HG02571 (cell line): ENCODE measurements at regions not wholly inside any gene's neighbourhood (a gene's known extent, or its start where the extent isn't known, plus 50 kb on each side); places are given as distances from the start of the nearest gene placed in this dataset.
"Not testable (repeated sequence)": the region's sequence is repeated elsewhere in the genome, so short reads cannot be mapped to it uniquely, and the experiment has no call there.

Experiments
- ATAC-seq: cut with Tn5 transposase; IDR thresholded peaks from one replicate; pipeline ENCODE4 v1.9.1; 2021; ENCODE audit warnings: mild to moderate bottlenecking, moderate library complexity; ENCODE audit not compliant: unreplicated experiment

DNA sequence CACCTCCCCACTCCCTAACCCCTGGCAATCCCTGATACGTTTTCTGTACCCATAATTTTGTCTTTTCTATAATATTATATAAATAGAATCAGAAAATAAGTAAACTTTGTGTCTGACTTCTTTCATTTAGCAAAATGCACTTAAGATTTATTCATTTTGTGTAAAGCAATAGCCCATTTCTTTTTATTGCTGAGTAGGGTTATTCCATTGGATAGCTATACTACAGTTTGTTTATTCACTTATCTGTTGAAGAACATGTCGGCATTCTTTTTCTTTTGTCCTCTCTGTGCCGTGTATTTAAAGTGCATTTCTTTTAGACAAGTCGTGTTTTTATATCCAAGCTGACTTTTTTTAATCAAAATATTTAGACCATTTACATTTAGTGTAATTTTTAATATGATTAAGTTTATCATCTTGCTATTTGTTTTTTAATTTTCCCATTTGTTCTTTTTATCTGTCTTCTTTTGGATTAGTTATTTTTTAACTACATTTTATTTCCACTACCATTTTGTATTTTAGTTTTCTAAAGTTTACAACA is 176.4 kb upstream of the TSHZ3 start:
- no peak for ATAC-seq

DNA sequence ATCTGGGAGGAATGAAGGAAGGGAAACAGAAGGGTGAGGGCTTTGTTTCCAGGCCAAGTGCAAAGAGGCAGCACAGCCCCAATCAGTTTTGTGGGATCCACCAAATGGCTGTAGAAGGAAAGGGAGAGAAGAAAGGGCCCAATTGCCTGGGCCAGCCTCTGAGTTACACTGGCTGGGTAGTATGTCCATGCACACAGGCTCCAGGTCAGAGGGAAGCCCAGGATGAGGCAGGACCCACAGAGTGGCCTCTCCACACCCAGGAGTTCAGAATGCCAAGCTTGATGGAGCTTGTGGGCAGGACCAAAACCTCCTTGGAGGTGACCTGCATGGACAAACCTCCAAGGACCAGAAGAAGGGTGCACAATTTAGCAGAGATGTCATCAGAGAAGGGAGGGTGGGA is 178.2 kb upstream of the TSHZ3 start:
- no peak for ATAC-seq

DNA sequence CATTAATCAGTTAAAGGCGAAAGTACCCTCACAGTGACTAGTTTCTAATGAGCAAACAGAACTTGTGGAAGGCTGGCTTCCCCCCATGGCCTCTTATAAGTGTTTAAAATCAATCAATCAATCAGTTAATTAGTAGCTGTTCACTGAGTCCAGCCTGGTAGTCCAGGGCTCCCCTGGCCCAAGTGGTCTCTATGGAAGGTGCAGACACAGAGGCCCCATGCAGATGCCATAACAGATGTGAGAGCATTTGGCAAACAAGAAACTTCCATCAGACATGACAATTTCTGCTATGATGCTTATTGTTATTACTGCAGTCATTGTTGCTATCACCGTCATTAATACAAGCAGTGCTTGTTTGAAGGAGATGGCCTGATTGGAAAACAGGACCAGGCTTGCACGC is 179.0 kb upstream of the TSHZ3 start:
- no peak for ATAC-seq

DNA sequence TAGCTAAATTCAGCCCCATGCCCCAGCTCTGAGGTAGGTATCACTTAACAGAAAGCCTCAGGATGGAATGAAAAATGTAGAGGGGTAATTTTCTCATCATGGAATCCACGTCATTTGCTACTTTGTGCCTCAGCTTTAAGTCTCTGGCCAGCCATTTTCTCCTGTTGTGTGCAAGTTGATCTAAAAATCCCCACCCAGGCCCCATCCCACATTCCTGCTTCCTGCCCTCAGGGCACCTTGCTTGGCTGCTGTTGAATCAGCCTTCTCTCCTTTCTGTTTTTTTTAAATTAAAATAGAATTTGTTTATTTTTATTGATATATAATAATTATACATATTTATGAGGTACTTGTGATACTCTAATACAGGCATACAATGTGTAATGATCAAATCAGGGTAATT is 179.9 kb upstream of the TSHZ3 start:
- ATAC-seq: no peak

DNA sequence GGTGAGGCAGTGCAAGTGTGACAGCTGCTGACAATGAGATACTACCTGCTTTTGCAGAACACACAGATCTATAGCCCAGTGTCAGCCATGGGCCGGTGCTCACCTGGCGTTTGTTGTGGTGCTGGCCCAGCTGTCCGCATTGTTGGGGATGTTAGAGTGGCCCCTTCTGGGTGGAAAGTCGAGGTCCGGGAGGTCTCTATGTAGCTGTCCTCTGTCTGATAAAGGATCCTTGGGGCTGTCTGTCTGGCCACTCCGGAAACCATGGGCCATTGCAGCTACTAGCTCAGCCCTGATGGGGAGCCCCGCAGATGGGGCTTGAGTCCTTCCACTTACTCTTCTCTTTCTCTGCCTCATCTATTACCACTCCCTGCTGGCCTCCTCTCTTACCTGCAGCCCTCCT is 181.5 kb upstream of the TSHZ3 start:
- ATAC-seq: no peak

DNA sequence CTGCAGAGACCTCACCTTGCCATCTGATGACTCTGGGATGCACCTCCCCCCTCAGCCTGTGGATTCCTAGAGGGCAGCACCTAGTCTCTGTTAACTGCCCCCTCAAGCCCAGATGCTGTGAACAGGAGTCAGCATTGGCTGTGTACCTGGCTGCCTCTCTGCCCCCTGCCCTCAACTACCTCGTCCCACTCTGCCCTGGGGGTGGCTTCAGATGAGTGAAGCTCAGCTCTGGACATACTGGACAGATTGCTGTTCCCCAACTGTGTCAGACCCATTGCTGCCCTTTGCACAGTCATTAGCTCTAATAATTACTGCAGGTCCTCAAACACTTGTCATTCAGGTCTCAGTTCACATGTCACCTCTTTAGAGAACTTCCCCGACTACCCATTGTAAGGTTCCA is 182.1 kb upstream of the TSHZ3 start:
- no peak for ATAC-seq

DNA sequence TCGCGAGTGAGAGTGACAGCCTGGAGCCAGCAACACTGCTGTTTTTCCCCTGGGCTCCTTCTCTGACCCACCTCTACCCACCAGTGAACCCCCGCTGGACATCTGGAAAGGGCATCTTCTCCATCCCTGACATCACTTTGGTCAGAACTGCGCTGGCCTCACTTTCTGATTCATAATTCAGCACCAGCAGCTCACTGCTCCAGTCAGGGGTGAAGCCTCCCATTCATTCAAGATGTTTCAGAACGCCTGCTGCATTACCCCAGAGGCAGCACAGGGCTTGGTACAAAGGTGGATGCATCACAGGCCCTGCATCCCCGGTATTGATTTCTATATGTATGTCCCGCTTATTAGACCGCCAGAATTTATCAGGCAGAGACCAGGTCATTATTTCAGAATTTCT is 182.8 kb upstream of the TSHZ3 start:
- no peak for ATAC-seq

DNA sequence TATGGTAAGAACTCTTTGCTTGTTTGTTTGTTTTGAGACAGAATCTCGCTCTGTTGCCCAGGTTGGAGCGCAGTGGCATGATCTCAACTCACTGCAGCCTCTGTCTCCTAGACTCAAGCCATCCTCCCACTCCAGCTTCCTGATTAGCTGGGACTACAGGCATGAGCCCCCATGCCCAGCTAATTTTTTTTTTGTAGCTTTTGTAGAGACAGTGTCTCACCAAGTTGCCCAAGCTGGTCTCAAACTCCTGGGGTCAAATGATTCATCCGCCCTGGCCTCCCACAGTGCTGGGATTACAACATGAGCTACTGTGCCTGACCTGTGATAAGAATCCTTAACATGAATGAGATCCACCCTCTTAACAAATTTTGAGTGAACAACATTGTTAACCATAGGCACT is 183.9 kb upstream of the TSHZ3 start:
- no peak for ATAC-seq

DNA sequence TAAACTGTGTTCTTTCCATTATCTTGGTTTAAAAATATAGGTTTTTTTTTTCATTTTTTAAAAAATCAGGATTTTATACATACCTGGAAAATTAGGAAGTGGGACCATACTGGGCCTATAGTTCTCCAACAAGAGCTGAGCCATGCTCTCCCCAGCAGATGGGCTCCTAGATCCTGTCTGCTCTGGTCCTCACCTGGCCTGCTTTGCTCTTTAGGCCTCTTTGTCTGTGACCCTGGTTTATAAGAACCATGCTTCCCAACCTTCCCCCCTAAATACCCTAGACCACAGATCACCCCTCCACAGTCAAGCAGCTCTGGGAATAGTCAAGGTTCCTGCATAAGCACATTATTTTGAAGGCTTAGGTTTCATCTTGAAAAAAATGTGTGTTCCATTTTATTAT is 185.0 kb upstream of the TSHZ3 start:
- ATAC-seq: no peak

DNA sequence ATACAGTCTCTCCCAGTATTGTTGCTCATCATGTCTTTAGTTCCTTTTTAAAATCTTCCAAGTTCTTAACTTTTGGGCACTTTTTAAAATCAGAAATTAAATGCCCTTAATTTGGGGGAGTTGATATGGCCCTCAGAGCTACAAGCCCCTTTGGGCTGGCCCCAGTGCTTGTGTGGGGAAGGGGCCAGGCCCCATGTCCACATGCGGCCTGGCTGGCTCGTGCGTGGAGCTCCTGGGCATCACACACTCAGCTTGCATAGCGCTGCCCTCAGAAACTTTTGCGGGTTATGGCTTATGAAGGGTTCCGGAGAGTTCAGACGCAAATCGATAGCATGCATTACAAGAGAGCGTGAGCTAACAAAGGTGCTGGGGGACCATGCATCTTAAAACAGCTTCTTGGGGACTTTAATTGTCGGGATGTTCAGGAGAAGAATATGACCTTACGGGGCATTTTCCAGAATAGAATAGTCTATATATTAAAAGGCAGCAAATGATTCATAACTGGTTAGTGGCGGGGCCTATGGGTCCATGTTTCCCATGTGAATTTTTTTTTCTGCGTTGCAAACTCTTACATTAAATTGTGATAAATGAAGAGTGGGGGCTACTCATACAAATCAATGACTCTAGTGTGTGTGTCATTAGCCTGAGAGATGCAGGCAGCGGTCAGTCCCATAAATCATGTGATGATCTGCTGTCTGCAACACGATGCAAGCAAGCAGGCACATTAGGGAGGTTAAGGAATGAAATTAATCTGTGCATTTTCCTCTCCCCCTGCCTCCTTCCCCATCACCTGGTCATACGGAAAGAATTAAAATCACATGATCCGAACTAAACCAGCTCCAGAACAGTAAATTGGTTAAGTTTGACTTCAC is 185.8 kb upstream of the TSHZ3 start:
- ATAC-seq: no peak

DNA sequence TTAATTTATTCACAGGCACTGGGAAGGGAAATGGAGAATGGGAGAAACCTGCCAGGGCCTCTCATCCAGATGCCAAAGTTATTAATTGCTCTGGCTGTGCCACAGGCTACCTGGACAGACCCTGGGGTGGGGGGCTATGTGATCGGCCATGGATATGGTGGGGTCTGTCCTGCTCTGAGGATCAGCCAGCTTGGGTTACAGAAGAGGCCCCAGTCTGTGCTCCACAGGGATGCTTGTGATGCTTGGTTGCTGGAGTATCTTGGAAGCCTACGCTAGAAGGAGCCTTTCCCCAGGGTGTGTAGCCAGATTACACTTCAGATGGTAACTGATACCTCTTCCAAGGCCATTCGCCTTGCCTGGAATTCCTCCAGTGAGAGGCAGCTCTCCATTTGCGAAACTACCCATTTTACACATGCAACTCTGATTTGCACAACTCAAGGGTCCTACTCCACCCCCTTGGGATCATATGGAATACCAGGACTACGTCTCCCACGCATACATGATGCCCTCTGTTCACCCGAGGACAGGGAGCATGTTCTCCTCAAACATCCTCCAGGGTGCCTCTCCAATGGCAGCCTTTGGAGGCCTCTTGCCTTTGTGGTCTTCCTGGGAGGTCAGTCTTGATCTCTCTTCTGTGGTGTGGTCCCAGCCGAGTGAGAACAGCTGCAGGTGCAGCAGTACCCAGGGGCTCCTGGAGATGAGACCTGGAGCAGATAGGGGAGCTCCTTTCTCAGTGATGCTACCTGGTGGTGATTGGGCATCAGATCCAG is 186.6 kb upstream of the TSHZ3 start:
- no peak for ATAC-seq

DNA sequence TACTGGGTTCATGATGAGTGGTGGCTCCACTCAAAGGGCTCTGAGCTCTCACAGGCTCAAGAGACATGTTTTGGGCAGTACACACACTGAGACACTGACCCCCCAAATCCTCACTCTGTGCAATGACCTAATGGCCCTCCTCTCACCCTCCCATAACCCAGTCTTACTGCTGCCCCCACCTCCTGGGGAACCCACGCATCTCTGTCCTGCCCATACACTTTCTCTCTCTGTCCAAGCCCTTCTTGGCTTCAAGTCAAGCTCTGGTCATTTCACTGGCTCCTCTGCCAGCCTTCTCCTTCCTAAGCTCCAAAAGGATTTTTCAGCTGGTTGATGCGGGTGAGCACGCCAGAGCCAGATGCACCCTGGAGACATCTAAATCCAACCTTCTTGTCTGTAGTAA is 187.9 kb upstream of the TSHZ3 start:
- ATAC-seq: no peak

DNA sequence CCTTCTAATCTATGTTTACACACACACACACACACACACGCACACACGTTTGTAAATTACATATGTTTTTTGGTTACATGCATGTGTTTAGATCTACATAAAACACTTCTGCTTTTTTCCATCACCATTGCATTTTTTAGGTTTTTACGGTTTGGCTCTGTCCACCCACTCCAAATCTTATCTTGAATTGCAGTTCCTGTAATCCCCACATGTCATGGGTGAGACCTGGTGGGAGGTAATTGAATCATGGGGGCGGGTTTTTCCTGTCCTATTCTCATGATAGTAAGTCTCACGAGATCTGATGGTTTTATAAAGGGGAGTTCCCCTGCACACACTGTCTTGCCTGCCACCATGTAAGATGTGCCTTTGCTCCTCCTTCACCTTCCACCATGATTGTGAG is 188.7 kb upstream of the TSHZ3 start:
- not testable (repeated sequence) for ATAC-seq

DNA sequence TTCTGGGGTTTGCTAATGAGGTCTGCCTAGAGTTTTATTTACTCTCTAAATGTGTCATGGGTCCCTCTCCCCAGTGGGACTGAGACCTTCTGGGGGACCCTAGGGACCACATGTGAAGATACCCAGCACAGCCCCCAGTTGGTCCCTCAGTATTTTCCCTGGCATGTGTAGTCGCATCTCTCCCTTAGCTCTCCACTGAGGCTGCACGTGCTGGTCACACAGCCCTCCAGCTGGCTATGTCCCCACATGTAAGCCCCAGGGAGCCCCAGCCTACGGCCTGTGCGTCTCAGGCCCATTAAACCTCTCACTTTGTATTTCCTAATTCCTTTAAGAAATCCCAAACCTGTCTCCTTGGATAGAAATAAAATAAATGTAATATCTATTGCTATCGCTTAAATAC is 189.6 kb upstream of the TSHZ3 start:
- ATAC-seq: no peak

DNA sequence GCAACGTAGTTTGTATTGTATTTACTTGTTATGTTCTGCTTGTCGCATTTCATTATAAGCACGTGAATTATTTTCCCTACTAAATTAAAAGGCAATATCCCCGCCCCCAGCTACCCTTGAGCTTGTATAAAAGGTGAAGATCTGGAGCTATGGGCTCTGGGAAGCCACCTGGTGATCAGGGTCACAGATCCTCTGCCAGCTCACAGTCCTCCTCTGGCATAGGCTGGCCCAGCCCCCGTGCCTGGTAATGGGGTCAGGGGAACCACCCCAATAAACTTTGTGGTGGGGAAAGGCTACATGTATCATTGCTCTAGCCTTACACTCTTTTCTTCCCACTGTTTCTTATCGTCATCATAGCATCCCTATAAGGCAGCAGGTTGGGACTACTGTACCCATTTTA is 190.2 kb upstream of the TSHZ3 start:
- ATAC-seq: no peak

DNA sequence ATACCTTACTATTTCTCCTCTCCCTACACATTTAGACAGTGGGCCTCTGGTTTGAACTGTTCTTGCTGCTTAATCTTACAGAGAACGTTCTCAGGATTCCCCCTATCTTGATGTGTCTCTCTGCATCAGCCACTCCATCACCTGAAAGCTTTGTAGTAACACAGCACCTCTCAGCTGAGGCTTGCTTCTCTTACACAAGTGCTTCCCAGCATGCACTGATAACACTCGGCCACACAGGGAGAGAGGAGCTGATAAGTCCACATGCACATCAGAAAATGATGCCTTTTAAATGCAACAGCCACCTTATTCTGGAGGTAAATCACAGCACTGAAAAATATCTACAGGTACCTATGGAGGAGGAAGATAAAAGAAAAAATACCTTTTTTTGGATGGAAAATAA is 192.2 kb upstream of the TSHZ3 start:
- no peak for ATAC-seq

DNA sequence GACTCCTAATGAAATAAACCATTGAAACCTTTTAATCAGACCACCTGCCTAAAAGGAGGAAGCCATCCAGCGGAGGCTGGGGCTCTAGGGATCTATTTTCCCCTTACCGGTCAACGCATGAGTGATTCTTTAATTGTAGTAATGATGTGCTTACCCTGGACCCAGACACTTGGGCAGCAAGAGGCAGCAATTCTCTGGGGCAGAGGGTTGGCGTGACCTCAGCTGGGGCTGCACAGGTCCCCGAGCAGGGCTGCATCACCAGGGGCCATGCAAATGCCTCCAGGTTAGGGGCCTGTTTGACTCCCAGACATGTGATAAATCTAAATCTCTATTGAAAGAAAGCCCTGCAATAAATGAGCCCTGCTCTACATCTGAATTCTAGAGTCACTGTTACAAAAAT is 194.2 kb upstream of the TSHZ3 start:
- ATAC-seq: no peak

DNA sequence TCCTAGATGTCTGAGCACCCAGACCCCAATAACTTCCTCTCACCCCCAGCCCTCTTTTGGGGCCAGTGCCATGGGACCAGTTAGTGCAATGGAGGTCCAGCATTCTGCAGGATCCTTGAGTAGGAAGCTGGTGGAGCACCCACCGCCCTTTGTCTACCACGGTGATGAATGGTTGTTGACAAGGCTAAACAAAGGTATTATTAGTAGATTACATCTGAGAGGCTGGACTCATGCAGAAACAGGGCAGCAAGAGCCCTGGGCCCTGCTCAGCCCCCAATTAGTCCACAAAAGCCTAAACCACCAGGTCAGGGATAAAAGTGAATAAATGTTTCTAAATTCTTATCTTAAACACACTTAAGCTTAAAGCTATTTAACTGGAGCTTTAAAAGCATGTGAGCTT is 196.5 kb upstream of the TSHZ3 start:
- ATAC-seq: no peak

DNA sequence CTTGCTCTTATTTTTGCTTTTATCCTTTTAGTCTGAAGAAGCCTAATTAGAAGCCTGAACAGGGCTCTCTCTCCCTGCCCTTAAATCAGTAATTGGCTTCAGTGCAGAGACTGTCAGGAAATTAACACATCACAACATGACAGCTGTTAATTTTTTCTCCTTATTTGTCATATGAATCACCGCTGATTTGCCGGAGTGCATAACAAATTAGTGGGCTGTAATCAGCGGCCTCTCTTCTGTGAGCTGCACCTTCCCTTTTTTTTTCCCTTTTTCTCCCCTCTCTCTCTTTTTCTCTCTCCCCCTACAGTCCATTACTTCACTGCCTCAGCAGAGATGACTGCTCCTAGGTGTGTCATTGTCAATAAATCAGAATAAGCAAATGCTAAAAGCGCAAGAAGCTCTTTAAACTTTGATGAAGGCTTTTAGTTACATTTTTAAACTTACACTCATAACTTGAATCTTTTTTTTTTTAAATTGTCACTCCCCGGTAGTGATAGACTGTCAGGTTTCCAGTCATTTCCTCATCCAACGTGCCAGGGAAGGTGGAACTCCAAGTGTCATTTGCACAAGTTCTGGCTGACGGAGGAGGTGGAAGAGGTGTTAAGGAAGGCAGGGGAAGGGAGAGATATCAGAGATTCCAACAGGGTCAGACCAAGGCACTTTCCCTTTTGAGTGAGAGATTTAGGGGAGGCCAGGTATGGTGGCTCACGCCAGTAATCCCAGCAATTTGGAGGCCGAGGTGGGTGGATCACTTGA is 197.1 kb upstream of the TSHZ3 start:
- ATAC-seq: no peak

DNA sequence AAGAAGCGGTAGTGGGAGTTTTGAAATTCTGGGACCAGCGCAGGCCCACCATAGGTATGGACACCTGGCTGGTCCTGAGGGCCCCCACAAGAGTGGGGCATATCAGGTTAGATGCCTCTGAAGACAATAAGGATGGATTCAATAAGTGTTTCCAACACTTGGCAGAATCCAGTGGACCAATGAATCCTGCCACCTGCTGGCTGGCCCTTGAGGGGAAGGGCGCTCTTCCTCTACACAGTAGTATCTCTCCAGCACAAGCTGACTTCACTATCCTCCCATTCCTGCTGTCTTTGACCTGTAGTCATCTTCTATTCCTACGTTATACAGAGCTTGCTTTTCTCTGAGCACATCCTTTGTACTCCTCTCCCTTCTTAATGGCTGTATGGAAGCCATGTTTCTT is 199.7 kb upstream of the TSHZ3 start:
- no peak for ATAC-seq

DNA sequence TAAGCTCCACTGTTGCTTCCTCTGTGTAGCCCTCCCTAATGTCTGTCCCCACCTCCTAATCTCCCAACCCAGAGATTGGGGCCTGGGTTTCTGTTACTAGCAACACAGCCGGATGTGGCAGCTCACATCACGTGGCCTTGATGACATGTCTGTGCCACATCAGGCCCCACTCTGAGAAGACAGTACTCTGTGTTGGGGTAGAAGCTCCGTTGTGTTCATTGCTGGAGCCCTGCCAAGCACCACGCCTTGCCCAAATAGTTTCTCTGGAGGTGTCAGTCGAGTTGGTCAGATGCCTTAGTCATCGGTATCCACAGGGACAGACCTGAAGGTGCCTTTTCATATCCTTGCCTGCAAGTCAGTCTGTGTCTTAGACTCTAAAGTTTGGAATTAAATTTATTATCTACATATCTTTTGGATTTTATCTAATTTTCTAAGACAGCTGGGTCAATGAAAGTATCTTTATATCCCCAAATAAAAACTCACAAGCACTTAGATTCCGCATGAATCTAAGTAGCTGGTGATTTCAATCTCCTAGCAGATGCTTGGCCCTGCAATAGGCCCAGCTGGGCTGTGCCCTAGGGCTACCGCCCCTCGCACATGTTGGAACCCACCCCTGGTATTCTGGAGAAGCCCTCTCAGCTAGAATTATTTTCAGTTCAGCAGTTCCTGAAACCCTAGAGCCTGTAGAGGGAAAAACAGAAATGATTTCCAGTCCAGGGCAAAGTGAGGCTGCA is 204.0 kb upstream of the TSHZ3 start:
- ATAC-seq: no peak
